ENCODE measurements at regions not wholly inside any gene's neighbourhood (a gene's known extent, or its start where the extent isn't known, plus 50 kb on each side); places are given as distances from the start of the nearest gene placed in this dataset.

GRCh38 chr12:124115496-124115895, 142.5 kb downstream of the ZNF664 start:
- H3K36me3 ChIP-seq (ENCODE audit: insufficient read depth, low read length): no peaks in the 10 kb centered on the region
- H3K4me3 ChIP-seq (ENCODE audit: insufficient read depth, low read length): no peak overlapping the region
- TF ChIP-seq, protein P1, sequence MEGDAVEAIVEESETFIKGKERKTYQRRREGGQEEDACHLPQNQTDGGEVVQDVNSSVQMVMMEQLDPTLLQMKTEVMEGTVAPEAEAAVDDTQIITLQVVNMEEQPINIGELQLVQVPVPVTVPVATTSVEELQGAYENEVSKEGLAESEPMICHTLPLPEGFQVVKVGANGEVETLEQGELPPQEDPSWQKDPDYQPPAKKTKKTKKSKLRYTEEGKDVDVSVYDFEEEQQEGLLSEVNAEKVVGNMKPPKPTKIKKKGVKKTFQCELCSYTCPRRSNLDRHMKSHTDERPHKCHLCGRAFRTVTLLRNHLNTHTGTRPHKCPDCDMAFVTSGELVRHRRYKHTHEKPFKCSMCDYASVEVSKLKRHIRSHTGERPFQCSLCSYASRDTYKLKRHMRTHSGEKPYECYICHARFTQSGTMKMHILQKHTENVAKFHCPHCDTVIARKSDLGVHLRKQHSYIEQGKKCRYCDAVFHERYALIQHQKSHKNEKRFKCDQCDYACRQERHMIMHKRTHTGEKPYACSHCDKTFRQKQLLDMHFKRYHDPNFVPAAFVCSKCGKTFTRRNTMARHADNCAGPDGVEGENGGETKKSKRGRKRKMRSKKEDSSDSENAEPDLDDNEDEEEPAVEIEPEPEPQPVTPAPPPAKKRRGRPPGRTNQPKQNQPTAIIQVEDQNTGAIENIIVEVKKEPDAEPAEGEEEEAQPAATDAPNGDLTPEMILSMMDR (IDR thresholded peaks at IDR 0.05; ENCODE audit: extremely low read depth, low read depth, low read length): no peak
- H3K27ac ChIP-seq (ENCODE audit: low read depth, low read length): no peak overlapping the region
- H2AFZ ChIP-seq (ENCODE audit: low read length): no peak overlapping the region
- H3K4me1 ChIP-seq (ENCODE audit: insufficient read depth, low read length): no peaks in the 10 kb centered on the region
- no peaks in the 10 kb centered on the region for H3K79me2 ChIP-seq (ENCODE audit: insufficient read depth, low read length)
- H3K4me2 ChIP-seq (ENCODE audit: insufficient read depth, low read length): no peak overlapping the region
- H3K27me3 ChIP-seq (ENCODE audit: insufficient read depth, low read length): peaks cover 27% of the 10 kb centered on the region
- no peaks in the 10 kb centered on the region for H3K9me3 ChIP-seq (ENCODE audit: low read depth, low read length)
- no peak for DNase-seq (ENCODE audit: insufficient read length, low spot score, missing footprints)
- no peaks in the 10 kb centered on the region for H4K20me1 ChIP-seq (ENCODE audit: insufficient read depth, low read length)

DNA sequence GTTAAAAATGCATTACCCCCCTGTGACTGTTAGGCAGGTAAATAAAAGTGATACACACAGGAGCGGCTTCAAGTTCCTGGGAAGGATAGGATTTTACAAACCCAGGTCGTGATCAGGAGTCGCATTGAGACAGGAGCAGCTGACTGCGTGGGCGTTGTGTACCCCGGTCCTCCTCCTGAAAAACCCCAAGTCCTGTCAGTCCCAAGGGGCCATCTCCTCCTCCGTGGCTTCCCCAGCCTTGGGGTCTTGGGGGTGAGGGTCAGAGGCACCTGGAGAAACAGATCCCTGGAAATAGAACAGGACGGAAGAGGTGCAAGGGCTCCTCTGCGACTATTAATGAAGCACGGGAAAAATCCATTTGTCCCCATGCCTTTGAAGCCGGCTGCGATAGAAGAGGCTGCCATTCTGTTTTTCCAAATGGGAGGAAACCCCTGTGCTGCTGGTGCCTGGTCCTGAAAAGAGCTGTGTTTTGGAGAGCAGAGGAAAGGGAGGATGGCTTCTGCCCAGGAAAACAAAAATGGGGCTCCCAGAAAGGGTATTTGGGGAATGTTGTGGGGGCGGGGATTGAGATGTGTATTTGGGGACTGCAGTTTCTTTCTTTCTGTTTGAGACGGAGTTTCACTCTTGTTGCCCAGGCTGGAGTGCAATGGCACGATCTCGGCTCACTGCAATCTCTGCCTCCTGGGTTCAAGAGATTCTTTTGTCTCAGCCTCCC, 143.1 kb downstream of the ZNF664 start:
- Histone ChIP-seq H3K4me3 (ENCODE audit: insufficient read depth, low read length) (no peak overlapping the region), H3K79me2 (ENCODE audit: insufficient read depth, low read length) (no peaks in the 10 kb centered on the region), H3K27me3 (ENCODE audit: insufficient read depth, low read length) (peaks cover 27% of the 10 kb centered on the region), H3K9me3 (ENCODE audit: low read depth, low read length) (no peaks in the 10 kb centered on the region), H3K4me2 (ENCODE audit: insufficient read depth, low read length) (no peak overlapping the region), H3K36me3 (ENCODE audit: insufficient read depth, low read length) (no peaks in the 10 kb centered on the region), H3K4me1 (ENCODE audit: insufficient read depth, low read length) (no peaks in the 10 kb centered on the region), H3K27ac (ENCODE audit: low read depth, low read length) (no peak overlapping the region), H2AFZ (ENCODE audit: low read length) (no peak overlapping the region), H4K20me1 (ENCODE audit: insufficient read depth, low read length) (no peaks in the 10 kb centered on the region)
- DNase-seq (ENCODE audit: insufficient read length, low spot score, missing footprints): peak; percentile 81
- TF ChIP-seq, protein P1 (IDR thresholded peaks at IDR 0.05; ENCODE audit: extremely low read depth, low read depth, low read length): no peak

DNA sequence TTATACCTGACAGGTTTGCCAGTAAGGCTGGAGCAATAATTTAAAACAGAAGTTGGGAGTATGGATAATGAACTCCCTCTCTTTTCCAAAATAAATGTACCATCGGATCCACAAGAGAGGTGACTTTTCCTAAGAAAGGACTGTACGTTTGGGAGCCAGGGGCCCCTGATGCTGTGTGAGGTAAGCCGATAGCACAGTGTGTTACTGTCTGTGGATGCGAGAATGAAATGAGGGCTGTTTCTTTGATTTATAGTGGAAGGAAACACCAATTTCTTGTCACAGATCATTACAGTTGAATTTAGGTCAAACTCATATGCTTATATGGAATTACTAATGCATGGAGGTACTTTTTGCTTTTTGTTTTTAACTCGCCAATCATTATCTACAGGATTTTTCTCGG, 147.7 kb downstream of the ZNF664 start:
- Histone ChIP-seq H3K4me1 (ENCODE audit: insufficient read depth, low read length) (no peaks in the 10 kb centered on the region), H3K4me2 (ENCODE audit: insufficient read depth, low read length) (no peak overlapping the region), H3K9me3 (ENCODE audit: low read depth, low read length) (no peaks in the 10 kb centered on the region), H4K20me1 (ENCODE audit: insufficient read depth, low read length) (no peaks in the 10 kb centered on the region), H3K36me3 (ENCODE audit: insufficient read depth, low read length) (no peaks in the 10 kb centered on the region), H3K4me3 (ENCODE audit: insufficient read depth, low read length) (no peak overlapping the region), H3K27ac (ENCODE audit: low read depth, low read length) (no peak overlapping the region), H2AFZ (ENCODE audit: low read length) (no peak overlapping the region), H3K27me3 (ENCODE audit: insufficient read depth, low read length) (peaks cover 30% of the 10 kb centered on the region), H3K79me2 (ENCODE audit: insufficient read depth, low read length) (no peaks in the 10 kb centered on the region)
- no peak for DNase-seq (ENCODE audit: insufficient read length, low spot score, missing footprints)
- TF ChIP-seq, protein P1 (IDR thresholded peaks at IDR 0.05; ENCODE audit: extremely low read depth, low read depth, low read length): no peak

GRCh38 chr12:124122722-124123121, 149.7 kb downstream of the ZNF664 start:
- H4K20me1 ChIP-seq (ENCODE audit: insufficient read depth, low read length): no peaks in the 10 kb centered on the region
- H3K4me3 ChIP-seq (ENCODE audit: insufficient read depth, low read length): no peak overlapping the region
- no peaks in the 10 kb centered on the region for H3K79me2 ChIP-seq (ENCODE audit: insufficient read depth, low read length)
- peaks cover 19% of the 10 kb centered on the region for H3K27me3 ChIP-seq (ENCODE audit: insufficient read depth, low read length)
- no peaks in the 10 kb centered on the region for H3K9me3 ChIP-seq (ENCODE audit: low read depth, low read length)
- H3K4me2 ChIP-seq (ENCODE audit: insufficient read depth, low read length): no peak overlapping the region
- TF ChIP-seq, protein P1 (IDR thresholded peaks at IDR 0.05; ENCODE audit: extremely low read depth, low read depth, low read length): no peak
- H3K36me3 ChIP-seq (ENCODE audit: insufficient read depth, low read length): no peaks in the 10 kb centered on the region
- no peak for DNase-seq (ENCODE audit: insufficient read length, low spot score, missing footprints)
- no peak overlapping the region for H3K27ac ChIP-seq (ENCODE audit: low read depth, low read length)
- H3K4me1 ChIP-seq (ENCODE audit: insufficient read depth, low read length): no peaks in the 10 kb centered on the region
- no peak overlapping the region for H2AFZ ChIP-seq (ENCODE audit: low read length)
